GM18861 (cell line): ENCODE measurements at regions not wholly inside any gene's neighbourhood (a gene's known extent, or its start where the extent isn't known, plus 50 kb on each side); places are given as distances from the start of the nearest gene placed in this dataset.

Experiments
- ATAC-seq: cut with Tn5 transposase; IDR thresholded peaks from one replicate; pipeline ENCODE4 v1.9.1; 2021; ENCODE audit not compliant: unreplicated experiment

DNA sequence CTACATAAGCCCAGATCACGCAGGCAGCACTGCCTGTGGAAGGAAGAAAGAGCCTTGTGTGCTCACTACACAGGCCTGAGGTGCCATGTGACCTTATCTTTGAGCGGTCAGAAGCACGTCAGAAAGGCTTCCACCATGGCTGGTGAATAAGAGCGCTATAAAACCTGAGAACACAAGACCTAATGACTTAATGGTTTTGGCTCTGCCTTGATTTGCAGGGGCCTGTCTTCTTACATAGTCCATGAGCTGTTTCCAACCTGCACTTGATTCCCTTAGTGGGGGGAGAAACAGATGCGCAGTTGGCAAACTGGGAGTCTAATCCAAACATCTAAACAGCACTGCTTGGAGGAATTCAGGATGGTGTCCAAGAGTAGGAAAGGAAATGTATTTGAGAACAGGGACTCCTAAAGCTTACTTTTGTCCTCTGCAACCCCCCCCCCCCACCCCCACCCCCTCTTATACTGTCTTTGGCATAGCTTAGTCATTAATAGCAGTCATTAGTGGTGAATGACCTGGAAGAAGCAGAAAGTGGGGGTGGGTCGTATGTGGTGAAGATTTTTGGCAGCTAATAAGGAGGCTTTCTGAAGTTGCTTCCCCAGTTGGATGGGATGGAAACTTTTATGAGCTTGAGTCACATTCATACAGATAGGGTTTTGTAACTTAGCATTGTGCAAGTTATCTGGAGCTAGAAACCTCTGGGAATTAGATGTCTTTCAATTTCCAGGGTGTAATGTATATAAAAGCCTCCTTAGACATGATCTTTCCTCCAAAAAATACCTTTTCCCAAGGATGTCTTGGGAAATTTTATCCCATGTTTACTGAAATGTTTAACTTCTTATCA lies 454.1 kb downstream of the MEIS1 start:
- no peak for ATAC-seq

DNA sequence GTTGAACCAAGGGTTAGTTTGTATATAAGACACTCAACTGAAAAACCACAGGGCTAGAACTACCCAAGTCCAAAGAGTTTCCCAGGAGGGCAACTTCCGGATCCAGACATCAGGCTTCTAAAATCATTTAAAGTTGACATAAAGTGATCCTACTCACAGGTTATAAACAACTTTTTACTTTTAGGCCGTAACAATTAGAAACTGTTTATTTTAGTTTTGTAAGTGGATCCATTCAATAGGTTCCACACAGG lies 454.6 kb downstream of the MEIS1 start:
- ATAC-seq: no peak

DNA sequence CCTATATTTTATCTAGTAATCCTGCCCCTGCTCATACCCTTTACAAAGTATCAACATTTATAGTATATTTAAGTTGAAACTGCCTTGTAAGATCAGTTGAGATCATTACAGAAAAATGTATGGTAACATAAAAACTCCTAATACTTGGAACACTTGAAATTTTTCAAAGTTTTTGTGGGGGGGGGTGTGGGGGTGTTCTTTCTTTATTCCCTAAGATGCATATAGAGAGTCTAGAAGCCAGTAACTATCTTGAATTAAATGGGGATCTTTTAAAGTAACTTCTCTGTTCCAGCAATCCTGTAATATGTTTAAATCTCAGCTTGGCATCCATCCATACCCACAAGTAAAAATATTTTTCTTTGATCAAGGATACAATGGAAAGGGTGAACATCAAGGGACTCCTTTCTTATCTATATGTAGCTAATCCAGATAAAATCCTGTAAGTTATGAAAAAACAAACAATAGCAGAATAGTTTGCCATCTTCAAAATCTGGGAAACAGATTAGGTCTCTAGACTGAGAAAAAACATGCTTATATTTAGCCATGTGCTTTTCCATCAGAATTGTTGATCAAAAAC lies 455.3 kb downstream of the MEIS1 start:
- ATAC-seq: no peak

DNA sequence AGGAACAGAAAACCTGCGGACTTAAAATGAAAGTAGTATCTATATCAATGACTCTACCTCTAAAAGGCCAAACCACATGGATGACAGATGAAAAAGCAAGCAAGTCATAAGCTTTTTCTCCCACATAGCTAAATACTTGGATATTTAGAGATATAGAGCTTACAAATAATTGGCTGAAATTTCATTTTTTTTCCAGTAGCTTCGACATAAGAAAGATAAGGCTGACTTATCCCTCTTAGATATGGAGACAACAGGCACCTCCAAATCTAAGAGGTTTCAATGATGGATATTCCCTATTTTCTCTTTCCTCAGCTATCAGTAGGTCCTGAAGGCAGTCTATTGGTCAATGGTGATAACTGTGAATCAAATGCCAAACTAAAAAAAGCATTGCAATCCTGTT lies 460.3 kb downstream of the MEIS1 start:
- ATAC-seq: no peak

- ATAC-seq: no peak
These were observed 461.2 kb downstream of the MEIS1 start for GRCh38 chr2:66896131-66896530.

DNA sequence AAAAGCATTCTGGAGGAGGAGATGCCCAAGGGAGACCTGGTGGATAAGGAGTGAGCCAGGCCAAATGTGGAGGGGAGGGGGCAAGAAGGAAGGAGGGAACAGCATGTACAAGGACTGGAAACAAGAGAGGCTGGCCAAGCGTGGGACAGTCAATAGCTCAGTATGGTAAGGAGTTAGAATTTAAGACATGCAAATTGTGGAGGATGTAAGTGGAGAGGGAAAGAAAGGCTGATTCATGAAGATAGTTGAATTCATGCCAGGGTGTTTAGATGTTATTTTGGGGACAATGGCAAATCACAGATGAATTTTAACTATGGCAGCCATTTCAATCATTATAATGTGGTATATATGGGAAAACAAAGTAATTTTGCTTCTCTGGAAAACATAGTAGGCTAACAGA lies 462.3 kb downstream of the MEIS1 start:
- no peak for ATAC-seq

GRCh38 chr2:66897691-66898150 lies 462.8 kb downstream of the MEIS1 start:
- no peak for ATAC-seq

DNA sequence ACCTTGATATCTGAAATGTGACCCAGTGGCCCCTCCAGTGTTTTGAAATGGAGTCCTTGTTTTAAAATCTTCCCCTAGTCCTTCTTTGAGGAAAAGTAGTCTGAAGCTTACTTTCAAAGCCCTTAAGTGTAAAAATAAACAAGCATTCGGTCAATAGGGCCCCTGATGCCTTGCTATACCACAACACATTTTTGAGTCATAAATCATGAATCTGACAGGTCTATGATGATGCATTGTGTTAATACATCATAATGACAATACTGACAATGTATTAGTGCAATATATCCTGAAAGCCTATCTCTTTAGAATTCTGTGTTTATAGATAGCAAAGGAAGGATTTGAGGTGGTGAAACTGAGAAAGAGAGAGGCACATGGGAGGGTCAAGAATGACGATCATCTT lies 464.2 kb downstream of the MEIS1 start:
- ATAC-seq: no peak

DNA sequence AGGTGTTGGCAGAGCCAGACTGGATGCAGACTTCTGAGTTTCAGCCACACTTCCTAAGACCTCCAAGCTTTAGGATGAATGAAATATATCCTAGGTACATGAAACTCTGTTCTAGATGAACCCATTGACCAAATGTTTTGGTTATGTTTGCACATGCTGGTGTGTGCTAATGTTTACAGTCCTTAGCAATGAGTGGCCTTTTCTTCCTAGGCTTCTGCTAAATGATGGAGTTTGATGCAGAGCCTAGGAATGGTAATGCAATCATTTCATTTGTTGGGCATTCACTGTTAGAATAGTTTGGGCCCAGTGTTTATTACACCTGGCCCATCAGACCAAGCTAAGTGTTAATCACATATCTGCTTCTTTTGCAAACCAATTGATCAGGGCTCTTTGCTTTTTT lies 464.7 kb downstream of the MEIS1 start:
- ATAC-seq: no peak

- ATAC-seq: no peak
These were observed 466.4 kb downstream of the MEIS1 start for GRCh38 chr2:66901344-66901743.

DNA sequence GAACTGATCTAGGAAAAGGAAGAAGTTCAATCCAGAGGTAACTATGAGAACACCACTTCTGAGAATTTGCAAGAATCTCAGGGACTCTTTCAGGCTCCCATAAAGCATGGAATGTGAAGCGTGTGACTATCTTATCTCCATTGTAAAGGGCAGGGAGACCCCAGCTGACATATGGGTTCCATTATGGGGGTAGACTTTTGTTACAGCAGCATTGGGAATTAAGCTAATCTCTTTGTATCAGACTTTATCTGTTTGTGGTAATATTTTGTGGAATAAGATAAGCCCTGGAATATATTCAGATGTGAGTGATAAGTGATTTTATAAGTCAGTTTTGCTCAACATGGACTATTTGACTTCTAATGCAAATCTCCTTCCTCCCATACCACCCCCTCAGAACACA lies 468.3 kb downstream of the MEIS1 start:
- ATAC-seq: no peak

- no peak for ATAC-seq
These were observed 469.0 kb downstream of the MEIS1 start for GRCh38 chr2:66903745-66904465.

GRCh38 chr2:66915237-66915636 lies 480.3 kb downstream of the MEIS1 start:
- ATAC-seq: no peak

GRCh38 chr2:66919286-66919685 lies 477.8 kb upstream of the ETAA1 start:
- no peak for ATAC-seq

- no peak for ATAC-seq
These were observed 476.7 kb upstream of the ETAA1 start for GRCh38 chr2:66920415-66920814.

DNA sequence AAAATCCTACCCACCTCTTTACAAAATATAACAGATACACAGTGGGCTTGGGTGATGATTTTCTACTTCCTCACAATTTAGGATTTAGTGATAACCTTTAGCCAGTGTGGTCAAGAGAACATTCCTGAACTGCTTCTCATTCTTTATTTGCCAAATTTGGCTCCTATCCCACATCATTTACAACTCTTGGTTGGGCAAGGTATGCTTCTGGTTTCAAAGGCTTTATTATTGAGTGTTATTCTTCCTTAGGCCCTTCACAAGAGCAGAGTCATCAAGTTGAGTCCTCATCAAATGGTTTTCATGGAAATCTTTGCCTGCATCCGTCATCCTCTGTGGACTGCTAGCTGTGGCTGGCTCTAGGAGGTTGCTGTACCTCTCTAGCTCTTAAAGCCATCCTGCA lies 472.0 kb upstream of the ETAA1 start:
- ATAC-seq: no peak

DNA sequence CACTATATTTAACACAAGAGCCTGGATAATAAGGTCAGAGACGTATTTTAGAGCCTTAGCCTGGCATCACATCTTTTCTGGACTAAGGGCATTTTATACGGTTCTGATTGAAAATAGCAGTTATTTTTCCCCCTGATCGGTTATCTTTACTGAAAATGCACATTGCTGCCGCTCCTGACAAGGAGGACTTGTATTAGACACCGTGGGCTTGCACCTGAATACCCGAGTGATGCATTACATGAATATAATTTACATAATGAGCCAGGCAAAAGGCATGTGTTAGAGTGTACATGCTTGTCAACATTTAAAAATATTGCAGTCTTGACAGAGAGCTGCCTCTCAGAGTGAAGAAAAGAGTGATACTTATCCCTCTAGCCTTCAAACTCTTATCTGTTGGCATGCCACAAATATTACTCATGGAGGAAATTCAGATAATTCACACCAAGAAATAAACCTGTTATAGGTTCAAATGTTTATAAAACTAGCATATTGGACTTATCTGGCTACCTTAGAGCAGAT lies 470.5 kb upstream of the ETAA1 start:
- no peak for ATAC-seq

DNA sequence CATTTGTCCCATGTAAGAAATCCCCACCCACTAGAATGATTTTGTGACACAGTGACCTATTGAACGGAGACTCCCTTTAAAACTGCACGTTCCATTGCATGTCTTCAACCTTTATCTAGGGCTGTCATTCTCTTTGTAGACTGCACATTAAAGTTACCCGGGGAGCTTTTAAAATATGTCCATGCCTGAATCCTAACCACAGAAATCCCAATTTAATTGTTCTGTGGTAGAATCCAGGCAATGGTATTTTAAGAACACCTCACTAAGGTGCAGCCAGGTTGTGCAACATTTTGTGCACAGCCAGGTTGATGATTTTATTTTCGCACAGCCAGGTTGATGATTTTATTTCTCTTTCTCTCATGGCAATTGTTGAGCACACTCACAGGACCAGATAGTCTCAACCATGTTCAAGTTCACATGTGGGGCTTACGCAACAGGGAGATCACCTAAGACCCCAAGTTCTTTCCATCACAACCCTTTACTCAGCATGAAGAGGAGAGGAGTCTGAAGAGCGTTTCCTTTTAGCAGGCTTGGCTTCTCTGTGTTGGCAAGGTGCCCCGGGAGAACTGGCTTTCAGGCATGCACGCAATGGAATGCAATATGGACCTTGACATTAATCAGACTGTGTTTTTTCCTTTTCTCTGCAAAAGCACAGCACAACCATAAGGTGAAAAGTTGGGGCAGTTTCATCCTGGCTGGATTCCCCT lies 467.3 kb upstream of the ETAA1 start:
- ATAC-seq: no peak

- no peak for ATAC-seq
These were observed 466.6 kb upstream of the ETAA1 start for GRCh38 chr2:66930339-66931220.

DNA sequence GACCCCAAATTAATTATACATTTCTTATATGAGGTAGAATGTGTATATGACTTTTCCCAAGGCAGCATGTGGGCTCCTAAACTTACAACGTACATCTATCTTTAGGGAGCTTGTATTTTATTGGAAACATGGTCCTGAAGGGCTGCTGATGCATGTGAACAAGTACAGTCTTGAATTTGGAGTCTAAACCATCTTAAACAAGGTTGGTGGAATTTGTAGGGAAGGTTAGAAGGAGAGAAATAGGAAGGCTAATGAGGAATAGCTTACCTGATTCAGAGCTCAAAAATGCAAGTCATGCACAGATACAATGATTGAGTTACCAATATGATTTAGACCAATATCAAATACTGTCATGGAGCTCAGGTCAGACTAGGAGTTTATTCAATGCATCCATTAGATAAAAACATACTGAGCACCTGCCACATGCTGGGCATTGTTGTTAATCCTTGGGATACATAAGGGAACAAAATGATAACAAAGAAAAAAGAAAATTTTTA lies 458.6 kb upstream of the ETAA1 start:
- ATAC-seq: no peak
